Inferior parietal cortex (tissue), 1 donor: ENCODE measurements at regions not wholly inside any gene's neighbourhood (a gene's known extent, or its start where the extent isn't known, plus 50 kb on each side); places are given as distances from the start of the nearest gene placed in this dataset.
"Not testable (repeated sequence)": the region's sequence is repeated elsewhere in the genome, so short reads cannot be mapped to it uniquely, and the experiment has no call there.

Experiments used
- DNase-seq: peaks from one replicate; pipeline ENCODE4 v3.0.0-alpha.2; 2016; ENCODE audit errors: extremely low spot score

DNA sequence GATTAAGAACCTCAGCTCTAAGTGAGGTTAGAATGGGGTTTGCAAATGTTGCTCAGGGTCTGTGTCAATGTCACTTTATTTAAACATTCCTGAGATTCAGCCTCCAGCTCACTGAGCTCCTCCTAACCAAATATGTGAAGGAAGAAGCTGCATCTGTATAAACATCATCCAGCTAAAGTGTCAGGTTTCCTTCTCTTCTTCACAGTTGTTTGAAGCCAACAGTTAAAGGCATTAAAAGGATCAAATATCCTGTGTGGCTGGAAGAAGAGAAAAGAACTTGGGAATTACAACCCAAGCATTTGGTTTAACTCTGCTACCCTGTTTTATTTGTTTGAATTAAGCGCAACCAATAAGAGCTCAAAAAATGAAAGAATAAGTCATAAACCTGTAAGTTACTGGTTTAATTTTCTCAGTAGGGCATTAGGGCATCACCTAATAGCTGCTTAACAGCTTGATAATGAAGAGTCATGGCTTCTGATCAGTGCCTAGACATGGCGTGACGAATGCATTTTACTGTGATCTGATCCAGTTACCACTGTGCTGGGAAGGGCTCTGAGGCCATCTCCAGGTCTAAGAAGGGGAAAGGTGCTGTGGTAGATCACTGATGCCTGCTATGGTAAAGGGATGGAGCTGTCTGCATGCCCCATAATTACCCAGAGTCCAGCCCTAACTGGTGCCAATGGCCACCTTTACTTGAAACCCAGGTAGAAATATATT lies 165.7 kb upstream of the TSC22D2 start:
- no peak for DNase-seq

DNA sequence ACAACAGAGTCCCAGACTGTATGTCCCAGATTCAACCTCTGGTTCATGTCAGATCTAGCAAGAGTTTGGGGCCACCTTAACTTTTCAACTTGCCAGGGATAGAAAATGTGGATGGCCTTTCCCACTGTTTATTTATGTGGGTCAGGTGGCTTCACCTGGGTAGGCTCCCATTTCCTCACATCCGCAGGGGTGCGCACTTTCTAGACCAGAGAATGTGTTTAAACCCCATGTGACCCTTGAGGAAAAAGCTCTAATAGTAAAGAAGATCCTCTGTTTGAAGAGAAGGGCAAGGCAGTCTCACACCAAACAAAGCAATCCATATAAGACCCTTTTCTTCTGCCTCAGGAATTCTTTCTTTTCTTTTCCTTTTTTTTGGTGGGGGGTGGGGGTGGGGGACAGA lies 167.2 kb upstream of the TSC22D2 start:
- no peak for DNase-seq

DNA sequence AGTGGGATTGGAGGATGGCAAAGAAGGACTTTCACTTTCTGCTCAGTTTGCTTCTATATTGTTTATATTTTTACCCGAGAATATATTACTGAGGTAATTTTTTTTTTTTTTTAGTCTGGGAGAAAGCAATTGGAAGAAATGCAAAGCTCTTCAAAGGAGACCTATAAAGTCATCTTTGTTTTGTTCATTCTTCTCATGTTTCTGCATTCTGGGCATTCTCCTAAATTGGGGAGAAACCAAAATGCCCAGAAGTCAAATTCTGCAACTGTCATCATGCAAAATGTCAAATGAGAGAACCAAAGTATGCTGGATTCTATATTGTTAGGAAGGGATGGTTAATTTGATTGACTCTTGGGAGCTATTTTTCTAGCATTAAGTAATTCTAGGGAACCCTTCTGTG lies 168.3 kb upstream of the TSC22D2 start:
- no peak for DNase-seq

DNA sequence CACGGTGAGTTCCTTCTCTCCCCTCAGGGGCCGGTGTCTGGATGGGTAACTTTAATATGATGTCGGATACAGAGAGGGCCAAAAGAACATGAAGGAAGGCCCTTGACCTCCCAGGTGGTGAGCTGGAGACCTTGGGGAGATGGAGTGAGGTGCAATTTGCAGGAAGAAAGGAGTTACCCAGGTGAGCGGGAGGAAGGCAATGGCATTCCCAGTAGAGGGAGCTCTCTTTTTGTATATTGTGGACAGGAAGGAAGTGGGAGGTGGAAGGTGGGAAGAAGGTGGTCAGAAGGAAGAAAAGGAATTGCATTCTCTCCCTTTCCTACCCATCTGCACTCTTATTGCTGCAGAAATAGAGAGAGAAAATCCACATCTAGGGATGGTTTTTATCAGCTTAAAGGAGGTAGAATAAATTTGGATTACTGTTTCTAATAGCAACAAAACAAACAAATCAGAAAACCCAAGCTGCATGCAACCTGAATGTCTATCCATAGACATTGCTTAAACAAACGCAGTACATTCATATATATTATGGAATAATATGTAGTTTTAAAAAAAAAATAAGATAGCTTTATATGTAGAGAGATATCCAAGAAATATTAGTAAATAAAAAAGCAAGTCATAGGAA lies 169.0 kb upstream of the TSC22D2 start:
- no peak for DNase-seq

DNA sequence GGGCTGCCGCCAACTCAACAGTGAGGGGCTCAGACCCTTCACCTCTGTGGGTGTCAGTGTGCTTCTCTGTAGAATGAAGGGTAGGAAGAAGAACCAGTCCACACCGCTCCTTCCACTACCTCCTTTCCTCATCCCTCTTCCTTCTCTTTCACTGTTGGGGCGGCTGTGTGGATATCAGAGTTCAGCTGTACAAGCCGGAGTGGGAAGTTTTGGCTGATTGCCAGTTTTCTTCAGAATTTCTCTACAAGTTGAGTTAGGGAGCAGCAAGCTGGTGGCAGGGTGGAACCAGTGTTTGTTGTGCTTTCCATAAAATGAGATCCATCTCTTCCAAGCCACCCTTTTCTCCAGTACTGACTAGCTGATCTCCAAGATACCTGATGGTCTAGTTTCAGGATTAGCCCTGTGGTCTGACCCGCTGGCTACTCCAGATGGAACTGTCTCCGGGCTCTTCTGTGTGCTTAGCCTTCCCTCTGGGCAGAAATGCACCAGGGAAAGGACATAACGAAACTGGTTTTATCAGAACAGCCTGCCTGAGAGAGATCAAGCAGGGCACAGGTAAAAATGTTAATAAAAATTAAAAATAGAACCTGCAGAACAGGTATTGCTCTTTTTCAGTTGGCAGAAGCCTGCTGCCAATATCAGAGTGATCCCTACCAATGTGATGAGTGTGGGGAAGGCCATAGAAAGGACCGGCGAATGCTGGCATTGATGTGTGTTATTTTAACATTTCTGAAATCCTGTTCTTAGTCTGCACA lies 169.9 kb upstream of the TSC22D2 start:
- no peak for DNase-seq

DNA sequence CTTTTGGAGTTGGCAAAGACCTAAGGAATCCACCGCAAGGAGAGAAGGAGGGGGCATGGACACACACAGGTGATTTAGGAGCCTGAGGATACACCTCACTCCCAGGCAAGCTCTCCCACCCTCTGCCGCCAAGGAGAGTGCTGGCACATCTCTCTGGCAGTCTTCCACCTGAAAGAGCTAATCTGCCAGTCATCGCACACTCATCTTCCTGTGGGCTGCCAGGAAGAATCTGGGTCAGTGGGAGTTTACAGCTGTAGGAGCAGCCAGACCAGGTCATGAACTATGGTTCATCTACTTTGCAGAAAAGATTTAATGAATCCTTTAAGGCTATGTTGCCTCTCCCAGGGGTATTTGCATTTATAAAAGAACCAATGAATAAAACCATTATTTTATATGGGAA lies 170.6 kb upstream of the TSC22D2 start:
- no peak for DNase-seq

DNA sequence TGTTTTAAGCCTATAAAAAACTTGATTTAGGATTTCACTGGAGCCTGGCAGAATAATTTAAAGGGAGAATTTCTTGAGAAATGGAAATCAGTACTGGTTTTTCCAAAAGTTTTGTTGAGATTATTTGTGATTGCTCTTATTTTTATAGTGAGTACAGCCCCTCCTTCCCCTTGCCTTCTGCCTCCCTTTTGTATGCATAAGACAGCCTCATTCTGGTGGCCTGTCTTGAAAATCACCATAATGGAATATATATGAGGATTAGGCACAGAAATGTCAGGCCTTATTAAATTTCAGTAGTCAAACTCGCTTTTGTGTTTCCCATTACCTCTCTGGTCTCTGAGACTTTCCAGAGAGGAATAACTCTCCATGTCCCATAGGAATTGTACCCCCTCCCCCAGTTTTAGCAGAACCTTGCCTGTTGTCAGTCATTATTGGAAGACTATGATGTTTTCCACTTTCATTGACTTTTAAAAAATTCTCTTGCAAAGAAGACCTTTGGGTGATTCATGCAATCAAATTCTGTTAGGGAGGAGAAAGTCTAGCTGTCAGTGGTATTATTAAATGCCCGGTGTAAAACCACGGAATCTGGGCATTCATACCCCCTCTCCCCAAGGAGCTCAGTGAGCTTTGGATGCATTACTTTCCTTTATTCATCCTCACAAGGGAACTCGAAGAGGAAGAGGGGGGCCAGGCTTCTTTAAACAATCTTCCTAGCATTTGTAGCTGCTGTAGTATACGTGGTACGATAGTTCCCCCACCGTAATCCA lies 171.6 kb upstream of the TSC22D2 start:
- no peak for DNase-seq

DNA sequence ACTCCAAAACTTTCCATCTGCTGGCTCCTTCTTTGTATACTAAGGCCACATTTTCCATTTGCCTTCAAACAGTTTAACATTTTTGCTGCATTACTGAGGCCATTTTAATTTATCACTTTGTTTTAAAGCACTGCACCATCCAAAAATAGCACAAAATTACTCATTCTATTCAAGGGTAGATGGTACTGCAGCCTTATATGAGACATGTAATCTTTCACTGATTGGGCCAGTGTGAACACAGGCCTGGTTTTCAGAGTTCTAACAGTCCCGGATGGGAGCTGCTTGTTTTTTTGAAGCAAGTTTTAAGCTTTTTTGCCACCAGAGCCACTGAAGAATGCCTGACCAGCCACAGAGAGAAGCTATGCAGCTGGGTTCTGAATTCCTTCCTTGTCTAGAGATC lies 172.3 kb upstream of the TSC22D2 start:
- no peak for DNase-seq

DNA sequence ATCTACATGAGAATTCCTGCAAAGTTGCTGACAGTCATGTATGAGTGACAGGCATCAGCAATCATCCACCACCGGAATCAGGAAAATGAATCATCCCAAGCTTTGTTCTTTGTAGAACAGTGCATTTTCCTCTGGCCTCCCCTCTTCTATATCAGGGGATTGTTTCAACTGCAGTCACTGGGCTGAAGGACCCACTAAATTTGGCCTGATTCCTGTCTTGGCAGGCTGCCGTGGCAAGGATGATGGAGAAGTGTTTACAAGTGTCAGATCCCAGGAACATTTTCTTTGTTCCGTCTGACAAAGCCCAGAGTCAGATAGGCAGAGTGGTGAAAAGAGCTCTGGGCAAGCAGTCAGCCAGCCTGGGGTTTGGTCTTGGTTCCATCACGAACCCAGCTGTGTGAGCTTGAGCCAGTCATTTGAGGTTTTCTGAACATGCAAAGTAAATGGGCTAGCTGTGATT lies 175.1 kb upstream of the TSC22D2 start:
- no peak for DNase-seq

DNA sequence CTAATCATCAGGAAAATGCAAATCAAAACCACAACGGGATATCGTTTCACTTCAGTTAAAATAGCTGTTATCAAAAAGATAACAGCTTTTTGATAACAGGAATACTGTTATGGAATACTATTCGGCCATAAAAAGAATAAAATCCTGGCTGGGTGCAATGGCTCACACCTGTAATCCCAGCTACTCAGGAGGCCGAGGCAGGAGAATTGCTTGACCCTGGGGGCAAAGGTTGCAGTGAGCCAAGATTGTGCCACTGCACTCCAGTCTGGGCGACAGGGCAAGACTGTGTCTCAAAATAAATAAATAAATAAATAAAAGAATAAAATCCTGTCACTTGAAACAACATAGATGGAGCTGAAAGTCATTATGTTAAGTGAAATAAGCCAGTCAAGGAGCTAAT lies 178.1 kb upstream of the TSC22D2 start:
- no peak for DNase-seq

DNA sequence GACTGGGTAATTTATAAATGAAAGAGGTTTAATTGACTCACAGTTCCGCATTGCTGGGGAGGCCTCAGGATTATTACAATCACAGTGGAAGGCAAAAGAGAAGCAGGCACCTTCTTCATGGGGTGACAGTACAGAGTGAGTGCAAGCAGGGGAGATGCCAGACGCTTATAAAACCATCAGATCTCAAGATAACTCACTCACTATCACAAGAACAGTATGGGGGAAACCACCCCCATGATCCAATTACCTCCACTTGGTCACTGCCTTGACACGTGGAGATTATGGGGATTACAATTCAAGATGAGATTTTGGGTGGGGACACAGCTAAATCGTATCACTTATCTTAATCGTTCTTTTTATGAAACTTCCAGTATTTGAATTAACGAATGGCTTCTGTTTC lies 179.5 kb upstream of the TSC22D2 start:
- DNase-seq, result not testable (repeated sequence)

DNA sequence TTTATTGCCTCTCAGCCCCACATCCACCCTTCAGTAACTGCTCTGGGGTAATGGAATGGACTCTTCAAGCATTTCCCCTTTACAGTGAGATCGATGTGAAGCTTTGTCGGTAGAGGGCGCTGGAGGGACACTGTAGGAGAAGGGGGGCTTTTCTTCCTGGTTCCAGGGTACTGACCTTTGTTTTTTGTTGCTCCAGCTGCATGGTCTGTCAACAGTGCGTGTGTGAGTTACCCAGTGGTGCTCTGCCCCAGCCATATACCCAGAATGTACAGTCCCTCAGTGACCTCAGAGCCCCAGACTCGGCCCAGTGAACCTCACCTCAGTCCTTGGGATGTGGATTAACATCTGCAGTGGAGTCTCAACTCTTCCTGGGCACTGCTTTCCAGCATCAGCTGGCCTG lies 180.3 kb upstream of the TSC22D2 start:
- DNase-seq, result peak; percentile 70

DNA sequence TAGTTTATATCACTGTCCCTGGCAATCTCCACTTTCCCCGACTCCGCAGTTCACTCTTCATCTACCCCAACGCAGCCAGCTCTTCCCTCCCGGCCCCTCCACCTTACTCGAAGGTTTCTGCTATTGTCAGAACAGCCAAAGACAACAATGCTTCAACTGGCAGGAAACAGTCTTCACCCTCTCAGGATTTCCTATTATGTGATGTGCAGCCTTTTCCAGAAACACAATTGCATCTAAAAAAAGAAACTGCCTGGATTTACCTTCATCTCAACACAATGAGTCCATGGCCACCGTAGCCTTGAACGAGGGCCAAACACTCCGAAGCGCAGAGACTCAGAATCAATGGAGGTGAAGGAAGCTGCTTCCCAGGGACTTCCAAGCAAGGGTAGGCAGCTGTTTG lies 182.1 kb upstream of the TSC22D2 start:
- DNase-seq, result no peak

DNA sequence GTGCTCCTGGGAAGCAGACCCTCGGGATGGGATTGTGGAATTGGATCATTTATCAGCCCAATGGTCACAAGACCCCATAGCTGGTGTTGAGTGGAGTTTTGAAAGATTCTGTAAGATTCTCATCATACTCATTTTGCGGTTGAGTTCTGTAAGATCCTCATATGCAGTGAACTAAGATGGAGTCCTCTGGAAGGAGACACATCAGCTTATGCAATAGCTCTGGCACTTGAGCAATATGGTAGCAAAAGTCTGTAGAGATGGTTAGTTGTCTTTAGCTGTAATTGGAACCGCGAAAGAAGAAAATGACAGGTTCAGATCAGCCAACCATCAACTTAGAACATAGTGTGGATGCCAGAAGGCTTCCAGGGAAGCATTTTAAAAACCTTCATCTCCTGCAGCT lies 184.5 kb upstream of the TSC22D2 start:
- DNase-seq, result no peak

DNA sequence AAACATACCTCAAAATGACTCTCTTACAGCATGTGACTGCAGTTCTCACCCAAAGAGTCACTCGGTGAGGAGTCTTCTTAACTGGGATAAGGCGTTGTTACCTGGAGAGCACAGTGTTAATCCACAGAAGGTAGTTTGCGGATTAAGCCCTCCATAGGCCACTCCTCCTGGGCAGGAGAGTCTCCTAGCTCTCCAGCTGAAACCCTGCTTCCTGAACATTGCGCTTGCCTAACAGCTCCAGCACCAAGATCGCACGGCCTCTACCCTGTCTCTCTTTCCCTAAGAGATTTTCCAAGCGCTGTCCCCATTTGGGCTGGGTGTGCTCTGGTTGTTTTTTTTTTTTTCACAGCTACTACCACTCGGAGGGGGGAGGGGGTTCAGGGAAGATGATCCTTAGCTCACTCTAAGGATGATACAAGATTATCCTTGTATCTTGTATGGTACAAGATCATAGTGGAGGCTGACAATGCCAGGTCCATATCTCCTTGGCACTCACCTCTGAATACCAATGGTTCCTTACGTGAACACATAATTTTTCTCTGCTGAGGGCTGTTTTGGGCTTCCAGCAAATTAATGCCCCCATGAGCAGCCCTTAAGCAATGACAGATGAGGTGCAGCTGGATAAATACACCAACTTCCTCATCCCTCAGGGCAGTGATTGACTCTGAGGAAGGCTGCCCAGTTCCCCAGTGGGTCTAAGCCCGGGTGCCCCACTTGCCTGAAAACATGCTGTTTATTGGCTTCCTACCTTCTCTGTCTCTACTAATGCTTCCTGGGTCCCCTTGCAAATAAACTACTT lies 185.2 kb upstream of the TSC22D2 start:
- DNase-seq, result no peak

DNA sequence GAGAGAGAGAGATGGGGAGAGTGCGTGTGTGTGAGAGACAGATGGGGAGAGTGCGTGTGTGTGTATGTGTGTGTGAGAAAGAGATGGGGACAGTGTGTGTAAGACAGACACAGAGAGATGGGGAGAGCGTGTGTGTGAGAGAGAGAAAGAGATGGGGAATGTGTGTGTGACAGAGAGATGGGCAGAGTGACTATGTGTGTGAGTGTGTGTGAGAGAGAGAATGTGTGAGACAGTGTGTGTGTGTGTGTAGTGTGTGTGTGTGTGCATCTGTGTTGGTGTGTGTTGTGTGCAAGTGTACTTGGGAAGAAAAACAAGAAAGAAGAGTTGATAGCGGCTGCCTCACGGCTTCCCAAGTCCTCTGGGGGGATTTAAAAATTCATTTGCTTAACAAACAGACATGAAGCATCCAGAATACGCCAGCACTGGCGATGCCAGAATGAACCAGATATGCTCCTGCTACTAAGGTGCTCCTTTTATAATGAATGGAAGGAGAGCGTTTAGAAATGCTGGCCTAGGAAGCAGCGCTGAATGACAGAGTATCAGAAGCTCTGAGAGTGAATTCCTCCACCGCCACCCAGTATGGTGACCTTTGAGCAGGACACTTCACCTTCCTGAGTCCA lies 186.1 kb upstream of the TSC22D2 start:
- DNase-seq, result no peak

DNA sequence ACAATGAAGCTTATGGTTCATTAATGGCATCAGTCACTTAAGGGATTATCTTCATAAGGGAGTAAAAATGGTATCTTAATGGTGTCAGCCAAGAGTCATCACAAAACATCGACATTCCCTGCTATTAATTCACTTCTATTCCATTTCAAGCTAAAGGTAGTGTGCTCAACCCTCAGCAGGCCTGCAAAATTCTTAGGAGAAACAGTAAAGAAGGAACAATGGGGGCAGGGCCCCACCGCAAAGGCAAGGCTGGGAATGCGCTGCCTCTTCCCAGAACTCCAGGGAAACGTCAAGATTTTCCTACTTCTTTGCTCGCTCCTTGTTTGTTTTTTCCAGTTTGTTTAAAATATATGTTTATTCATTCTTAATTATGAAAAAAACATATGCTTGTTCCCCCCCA lies 187.3 kb upstream of the TSC22D2 start:
- DNase-seq, result no peak

DNA sequence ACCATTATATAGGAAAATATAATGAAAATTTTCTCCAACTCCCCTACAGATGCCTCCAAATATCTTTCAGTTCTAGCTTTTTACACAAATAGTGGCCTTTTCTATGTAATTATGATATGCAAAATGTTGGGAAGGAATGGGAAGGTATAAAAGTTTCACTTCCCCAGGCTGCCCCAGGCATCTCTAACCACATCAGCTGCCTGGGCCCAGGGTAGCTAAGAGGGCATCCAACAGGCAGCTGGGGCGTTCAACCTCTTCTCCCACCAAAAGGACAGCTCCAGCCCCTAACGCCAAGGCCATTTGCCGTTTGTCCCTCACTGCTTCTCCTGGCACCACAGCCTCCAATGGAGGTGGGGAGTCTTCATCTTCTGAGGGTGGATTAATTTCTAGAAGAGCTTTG lies 188.1 kb upstream of the TSC22D2 start:
- DNase-seq, result no peak

DNA sequence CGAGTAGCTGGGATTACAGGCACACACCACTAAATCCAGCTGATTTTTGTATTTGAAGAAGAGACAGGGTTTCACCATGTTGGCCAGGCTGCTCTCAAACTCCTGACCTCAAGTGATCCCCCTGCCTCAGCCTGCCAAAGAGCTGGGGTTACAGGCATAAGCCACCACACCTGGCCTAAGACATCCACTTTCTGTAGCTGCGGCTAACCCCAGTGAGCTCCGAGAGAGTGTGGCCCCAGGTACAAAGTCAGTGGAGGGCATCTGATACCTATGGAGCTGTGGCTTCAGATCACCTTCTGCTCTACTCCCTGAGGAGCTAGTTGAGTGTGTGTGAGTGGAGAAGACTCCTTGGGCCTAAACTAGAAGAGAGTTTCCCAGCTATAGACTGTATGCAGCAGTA lies 189.3 kb upstream of the TSC22D2 start:
- DNase-seq, result no peak

DNA sequence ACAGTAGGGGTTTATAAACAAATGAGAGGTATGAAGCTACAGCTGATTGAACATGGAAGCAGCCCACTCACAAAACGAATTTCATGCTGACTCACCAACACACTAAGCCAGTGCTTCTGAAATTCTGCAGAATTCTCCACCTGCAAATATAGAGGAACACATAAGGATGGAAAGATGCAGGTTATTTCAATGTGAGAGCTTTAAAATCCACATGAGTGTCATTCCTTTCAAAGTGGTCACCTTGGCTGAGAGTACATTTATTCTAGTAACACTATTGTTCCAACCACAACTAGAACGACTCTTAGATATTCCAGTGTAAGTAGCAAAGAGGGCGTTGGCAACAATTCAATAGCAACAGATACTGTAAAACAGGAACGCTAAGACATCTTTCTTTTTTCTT lies 189.9 kb upstream of the TSC22D2 start:
- DNase-seq, result no peak

DNA sequence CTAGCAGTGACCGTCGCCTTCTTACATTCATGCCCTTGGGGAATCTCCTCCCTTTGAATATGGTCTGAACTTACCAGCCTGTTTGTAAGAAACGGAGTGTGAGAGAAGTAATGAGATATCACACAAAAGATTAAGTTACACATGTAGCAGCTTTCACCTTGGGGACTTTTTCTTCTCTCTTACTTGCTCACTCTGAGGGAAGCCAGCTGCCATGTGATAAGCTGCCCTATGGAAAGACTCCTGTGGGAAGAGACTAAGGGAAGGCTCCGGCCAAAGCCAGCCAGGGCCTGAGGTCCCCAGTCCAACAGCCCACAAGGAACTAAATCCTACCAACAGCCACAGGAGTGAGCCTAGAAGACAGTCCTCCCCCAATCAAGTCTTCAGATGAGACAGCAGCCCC lies 190.4 kb upstream of the TSC22D2 start:
- no peak for DNase-seq
